GM12878 (cell line): ENCODE measurements at regions not wholly inside any gene's neighbourhood (a gene's known extent, or its start where the extent isn't known, plus 50 kb on each side); places are given as distances from the start of the nearest gene placed in this dataset.

Experiments used
- ATAC-seq: fragments of 200-7000 bp; cut with Tn5 transposase; 3 replicates; pipeline ENCODE4 v1.9.1; 2020; ENCODE audit warnings: mild to moderate bottlenecking, moderate library complexity
- BruUV-seq: library from RNA; stranded (reverse); fragments of 400-500 nt; replicated peaks from 2 replicates; lab custom pipeline; 2021; lab: Mats Ljungman, UMichigan
- CTCF ChIA-PET: fragments of 300-600 bp; sonication (Branson Sonifier 250); formaldehyde crosslinking; extraction: SDS; loops from one replicate; lab custom pipeline; 2021; ENCODE audit warnings: inconsistent platforms; lab: Yijun Ruan, JAX
- POLR2A ChIA-PET: fragments of 350-600 bp; formaldehyde crosslinking; extraction: SDS; loops from one replicate; lab custom pipeline; 2021; ENCODE audit warnings: inconsistent platforms; lab: Charles Lee
- RAD21 ChIA-PET: fragments of 300-600 bp; sonication (Branson Sonifier 250); formaldehyde crosslinking; loops from one replicate; lab custom pipeline; 2023; ENCODE audit warnings: antibody characterized with exemption; ENCODE audit not compliant: unreplicated experiment; lab: Charles Lee
- SMC1A ChIA-PET: fragments of 300-600 bp; sonication (Branson Sonifier 250); formaldehyde crosslinking; loops from one replicate; lab custom pipeline; 2023; ENCODE audit not compliant: unreplicated experiment, uncharacterized antibody; lab: Charles Lee
- DNase-seq: peaks from one replicate; pipeline ENCODE4 v3.0.0-alpha.2; 2011; ENCODE audit warnings: low read depth, low spot score
- FAIRE-seq: peaks from 3 replicates; lab custom pipeline; 2011; peaks lifted over from hg19 to GRCh38; lab: Jason Lieb, UNC
- H2AFZ ChIP-seq: 2 replicates; pipeline ENCODE4 v1.6.0; 2011; ENCODE audit warnings: low read depth, low read length, control low read depth; ENCODE audit not compliant: control insufficient read depth
- H3K27ac ChIP-seq: 2 replicates; pipeline ENCODE4 v1.5.1; 2011; ENCODE audit warnings: control low read depth; ENCODE audit not compliant: control insufficient read depth, insufficient read depth
- H3K27me3 ChIP-seq, 2 experiments: replicated peaks in 1 of 2; 2 replicates each; pipeline versions ENCODE4 v1.6.0 to v1.6.1; 2011; ENCODE audit warnings: low read length in 1 of 2; ENCODE audit not compliant: control insufficient read depth in 2 of 2, insufficient read depth in 2 of 2
- H3K36me3 ChIP-seq, 2 experiments: 2 replicates each; pipeline ENCODE4 v1.5.1; 2011; ENCODE audit warnings: low read length in 1 of 2; ENCODE audit not compliant: control insufficient read depth in 2 of 2, insufficient read depth in 2 of 2
- H3K4me1 ChIP-seq: 2 replicates; pipeline ENCODE4 v1.6.1; 2011; ENCODE audit warnings: mild to moderate bottlenecking, low read length, moderate library complexity, mixed read lengths; ENCODE audit not compliant: control insufficient read depth, insufficient read depth
- H3K4me2 ChIP-seq: 2 replicates; pipeline ENCODE4 v1.6.0; 2011; ENCODE audit warnings: control low read depth; ENCODE audit not compliant: control insufficient read depth, insufficient read depth
- H3K4me3 ChIP-seq: fragments of 200-600 bp; sonication (generic); 2 replicates; pipeline ENCODE4 v1.5.1; 2016
- H3K79me2 ChIP-seq: 2 replicates; pipeline ENCODE4 v1.6.0; 2011; ENCODE audit warnings: low read length; ENCODE audit not compliant: control insufficient read depth, insufficient read depth
- H3K9ac ChIP-seq: 2 replicates; pipeline ENCODE4 v1.8.0; 2011; ENCODE audit warnings: low read length, control low read depth, mixed read lengths; ENCODE audit not compliant: control insufficient read depth, insufficient read depth
- H3K9me3 ChIP-seq: replicated peaks from 3 replicates; pipeline ENCODE4 v1.5.1; 2011; ENCODE audit warnings: mild to moderate bottlenecking, low read length; ENCODE audit not compliant: control insufficient read depth, insufficient read depth
- H4K20me1 ChIP-seq: 2 replicates; pipeline ENCODE4 v1.6.0; 2011; ENCODE audit not compliant: control insufficient read depth, insufficient read depth
- ATF7 ChIP-seq: fragments of 450-650 bp; IDR thresholded peaks from 2 replicates; pipeline ENCODE4 v1.6.1; 2016; ENCODE audit warnings: low read depth, mild to moderate bottlenecking
- CBX3 ChIP-seq: fragments of 200-600 bp; sonication (generic); IDR thresholded peaks from 2 replicates; pipeline ENCODE4 v1.6.1; 2016; ENCODE audit warnings: low read depth, borderline replicate concordance
- CBX5 ChIP-seq: sonication (generic); IDR thresholded peaks from 2 replicates; pipeline ENCODE4 v1.6.1; 2016; ENCODE audit warnings: low read depth, moderate library complexity, mild to moderate bottlenecking, inconsistent platforms
- FOXK2 ChIP-seq: fragments of 450-650 bp; IDR thresholded peaks from 2 replicates; pipeline ENCODE4 v1.6.1; 2017; ENCODE audit warnings: mild to moderate bottlenecking, moderate library complexity
- FOXM1 ChIP-seq: IDR thresholded peaks from 2 replicates; pipeline ENCODE4 v1.6.1; 2012; ENCODE audit warnings: low read depth, mild to moderate bottlenecking, inconsistent platforms, low read length, moderate library complexity
- HDAC2 ChIP-seq: fragments of 200-600 bp; sonication (generic); IDR thresholded peaks from 2 replicates; pipeline ENCODE4 v1.6.1; 2017
- JUND ChIP-seq: IDR thresholded peaks from 2 replicates; pipeline ENCODE4 v1.6.1; 2012; ENCODE audit warnings: low read depth, mild to moderate bottlenecking, low read length, improper control_type of control experiment, moderate library complexity
- MAX ChIP-seq: IDR thresholded peaks from 2 replicates; pipeline ENCODE4 v1.6.1; 2012; ENCODE audit warnings: low read depth, low read length, improper control_type of control experiment
- NFXL1 ChIP-seq: fragments of 450-650 bp; IDR thresholded peaks from 2 replicates; pipeline ENCODE4 v1.6.1; 2017; ENCODE audit warnings: antibody characterized with exemption, mild to moderate bottlenecking, borderline replicate concordance
- REST ChIP-seq: IDR thresholded peaks from 2 replicates; pipeline ENCODE4 v1.6.1; 2012; ENCODE audit warnings: mild to moderate bottlenecking, low read depth, low read length
- SIX5 ChIP-seq: IDR thresholded peaks from 2 replicates; pipeline ENCODE4 v1.6.1; 2011; ENCODE audit warnings: mild to moderate bottlenecking, low read depth, low read length, moderate library complexity; ENCODE audit not compliant: severe bottlenecking
- SMAD5 ChIP-seq: IDR thresholded peaks from 2 replicates; pipeline ENCODE4 v1.6.1; 2016; ENCODE audit warnings: antibody characterized with exemption, low read depth
- SMC3 ChIP-seq: IDR thresholded peaks from 2 replicates; pipeline ENCODE4 v1.6.1; 2011; ENCODE audit warnings: low read length, improper control_type of control experiment, borderline replicate concordance
- TCF3 ChIP-seq: IDR thresholded peaks from 2 replicates; pipeline ENCODE4 v1.6.1; 2012; ENCODE audit warnings: low read depth, mild to moderate bottlenecking, low read length, borderline replicate concordance; ENCODE audit not compliant: insufficient read depth
- ZNF207 ChIP-seq: fragments of 450-650 bp; IDR thresholded peaks from 2 replicates; pipeline ENCODE4 v1.6.1; 2014; ENCODE audit warnings: antibody characterized with exemption, mild to moderate bottlenecking, borderline replicate concordance
- WGBS: methylation state at CpG from one replicate; pipeline ENCODE4 v1.1.6; 2016; ENCODE audit warnings: low lambda C conversion rate; ENCODE audit not compliant: insufficient replicate concordance, insufficient coverage; ENCODE audit errors: missing lambda C conversion rate; 5-methylcytosine and 5-hydroxymethylcytosine counted together
- in situ Hi-C: fragments of 300-500 bp; cut with MboI; formaldehyde crosslinking; loops from 9 replicates; pipeline ENCODE4 v1.14.3; 2018; ENCODE audit warnings: mixed read lengths
- intact Hi-C: fragments of 100-400 bp; cut with micrococcal nuclease; formaldehyde crosslinking; loops from one replicate; pipeline ENCODE4 v1.14.2; 2022; ENCODE audit not compliant: unreplicated experiment

DNA sequence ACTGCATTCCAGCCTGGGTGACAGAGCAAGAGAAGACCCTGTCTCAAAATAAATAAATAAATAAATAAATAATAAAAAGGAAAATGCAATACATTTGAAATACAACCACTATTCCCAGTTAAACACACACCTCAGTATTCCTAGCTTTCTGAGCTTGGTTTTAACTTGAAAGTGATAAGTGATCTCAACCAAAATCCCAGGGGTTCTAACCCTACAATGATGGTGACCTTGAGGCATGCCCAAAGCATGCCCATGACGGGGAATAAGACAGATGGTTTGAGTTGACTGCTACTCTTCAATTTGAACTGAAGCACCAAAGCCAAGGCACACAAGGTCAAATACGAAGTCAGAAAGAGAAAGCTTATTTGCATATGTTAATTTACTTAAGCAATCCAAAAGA lies 96.9 kb downstream of the ZFP64 start:
- no peak for ATAC-seq
- Histone ChIP-seq H3K36me3 (no peaks in the 10 kb centered on the region), H2AFZ (no peak overlapping the region), H3K4me3 (no peak overlapping the region), H3K4me2 (no peak overlapping the region), H3K9me3 (no peaks in the 10 kb centered on the region), H3K27me3 (no peaks in the 10 kb centered on the region), H3K4me1 (no peaks in the 10 kb centered on the region)
- ChIA-PET POLR2A (no interaction called here), CTCF (no interaction called here)
- in situ Hi-C loops (no loop called here), intact Hi-C loops (no loop called here)
- FAIRE-seq: no peak
- no peak for TF ChIP-seq CBX5
- TF ChIP-seq SMC3: no peak
- no peak for TF ChIP-seq FOXM1
- TF ChIP-seq HDAC2: no peak
- TF ChIP-seq ATF7: no peak
- TF ChIP-seq, all 136 proteins: peak for 0
- H3K9ac ChIP-seq: no peak overlapping the region
- H3K27ac ChIP-seq: no peak overlapping the region
- no peaks in the 10 kb centered on the region for H4K20me1 ChIP-seq
- RAD21 ChIA-PET: no interaction called here
- no peaks in the 10 kb centered on the region for H3K79me2 ChIP-seq
- WGBS: 85% methylated on average over 2 of the region's 2 CpGs
- SMC1A ChIA-PET: no interaction called here
- no TSS peak for BruUV-seq
- no peak for DNase-seq

GRCh38 chr20:52093575-52093974 lies 98.0 kb downstream of the ZFP64 start:
- intact Hi-C loops (no loop called here), in situ Hi-C loops (no loop called here)
- no peaks in the 10 kb centered on the region for H3K79me2 ChIP-seq
- no TSS peak for BruUV-seq
- ChIA-PET RAD21 (no interaction called here), SMC1A (no interaction called here), POLR2A (no interaction called here), CTCF (no interaction called here)
- H3K4me2 ChIP-seq: no peak overlapping the region
- no peak for TF ChIP-seq FOXK2
- no peak for TF ChIP-seq ZNF207
- TF ChIP-seq MAX: no peak
- TF ChIP-seq JUND: no peak
- no peak for TF ChIP-seq SMAD5
- no peak for TF ChIP-seq SIX5
- TF ChIP-seq REST: no peak
- no peak for TF ChIP-seq TCF3
- TF ChIP-seq CBX3: no peak
- no peak for TF ChIP-seq NFXL1
- H2AFZ ChIP-seq: no peak overlapping the region
- H3K4me3 ChIP-seq: no peak overlapping the region
- H3K27ac ChIP-seq: no peak overlapping the region
- no peaks in the 10 kb centered on the region for H3K27me3 ChIP-seq
- ATAC-seq: no peak
- no peaks in the 10 kb centered on the region for H3K36me3 ChIP-seq
- WGBS: 86% methylated on average over 4 of the region's 4 CpGs
- FAIRE-seq: no peak
- no peak for DNase-seq
- no peaks in the 10 kb centered on the region for H4K20me1 ChIP-seq
- H3K4me1 ChIP-seq: no peaks in the 10 kb centered on the region
- H3K9me3 ChIP-seq: no peaks in the 10 kb centered on the region
- no peak overlapping the region for H3K9ac ChIP-seq
